HEK293 (cell line): ENCODE measurements at regions not wholly inside any gene's neighbourhood (a gene's known extent, or its start where the extent isn't known, plus 50 kb on each side); places are given as distances from the start of the nearest gene placed in this dataset.
"Not testable (repeated sequence)": the region's sequence is repeated elsewhere in the genome, so short reads cannot be mapped to it uniquely, and the experiment has no call there.

Experiments
- CTCF ChIA-PET: fragments of 350-600 bp; formaldehyde crosslinking; extraction: SDS; loops from one replicate; lab custom pipeline; 2021; ENCODE audit warnings: antibody characterized with exemption; lab: Yijun Ruan, JAX
- POLR2A ChIA-PET: fragments of 300-600 bp; formaldehyde crosslinking; extraction: SDS; loops from one replicate; lab custom pipeline; 2020; ENCODE audit warnings: antibody characterized with exemption, inconsistent platforms; lab: Yijun Ruan, JAX
- H3K27ac ChIP-seq: fragments of 200-500 bp; sonication (Bioruptor generic); 2 replicates; pipeline ENCODE4 v1.5.1; 2014; ENCODE audit warnings: low read depth, low read length, control low read depth, inconsistent platforms; ENCODE audit errors: extremely low read depth
- H3K36me3 ChIP-seq, 2 experiments: fragments of 200-500 bp in 1 of 2; sonication (Bioruptor generic) in 1 of 2; 1 replicate in 1 of 2; 2 replicates in 1 of 2; pipeline ENCODE4 v1.5.1; 2014 to 2017; ENCODE audit warnings: inconsistent platforms in 2 of 2, low read length in 2 of 2; ENCODE audit not compliant: control insufficient read depth in 2 of 2, insufficient read depth in 1 of 2
- H3K4me1 ChIP-seq: fragments of 200-500 bp; sonication (Bioruptor generic); 2 replicates; pipeline ENCODE4 v1.5.1; 2014; ENCODE audit warnings: mild to moderate bottlenecking, low read length, inconsistent platforms; ENCODE audit not compliant: control insufficient read depth, insufficient read depth
- H3K4me3 ChIP-seq: 2 replicates; pipeline ENCODE4 v1.5.1; 2011; ENCODE audit warnings: low read depth, mild to moderate bottlenecking, control low read depth, low read length, moderate library complexity
- H3K9me3 ChIP-seq: fragments of 200-500 bp; sonication (Bioruptor generic); 2 replicates; pipeline ENCODE4 v1.5.1; 2014; ENCODE audit warnings: low read depth, low read length, inconsistent platforms; ENCODE audit not compliant: control insufficient read depth, insufficient read depth
- ATF2 ChIP-seq: fragments of 450-650 bp; formaldehyde crosslinking; IDR thresholded peaks from 2 replicates; pipeline ENCODE4 v1.5.1; 2016; ENCODE audit warnings: missing biosample characterization, missing genetic modification characterization, low read depth
- ELK4 ChIP-seq: IDR thresholded peaks from 2 replicates; pipeline ENCODE4 v1.6.1; 2011; ENCODE audit warnings: mild to moderate bottlenecking, low read depth, low read length, borderline replicate concordance
- HIC1 ChIP-seq: fragments of 450-650 bp; formaldehyde crosslinking; IDR thresholded peaks from 2 replicates; pipeline ENCODE4 v1.5.1; 2016; ENCODE audit warnings: missing biosample characterization, missing genetic modification characterization
- ZFHX2 ChIP-seq: fragments of 450-650 bp; formaldehyde crosslinking; conservative IDR thresholded peaks from 2 replicates; pipeline ENCODE4 v1.5.1; 2016; ENCODE audit warnings: missing biosample characterization, missing genetic modification characterization
- ZFP69B ChIP-seq: fragments of 450-650 bp; formaldehyde crosslinking; IDR thresholded peaks from 2 replicates; pipeline ENCODE4 v1.5.1; 2016; ENCODE audit warnings: missing biosample characterization, missing genetic modification characterization
- ZNF174 ChIP-seq: fragments of 450-650 bp; formaldehyde crosslinking; IDR thresholded peaks from 2 replicates; pipeline ENCODE4 v1.5.0; 2017; ENCODE audit warnings: missing biosample characterization, mild to moderate bottlenecking, missing genetic modification characterization
- ZNF214 ChIP-seq: fragments of 450-650 bp; formaldehyde crosslinking; IDR thresholded peaks from 2 replicates; pipeline ENCODE4 v1.5.1; 2017; ENCODE audit warnings: missing biosample characterization, mild to moderate bottlenecking, missing genetic modification characterization, borderline replicate concordance
- ZNF26 ChIP-seq: fragments of 450-650 bp; formaldehyde crosslinking; IDR thresholded peaks from 2 replicates; pipeline ENCODE4 v1.5.1; 2016; ENCODE audit warnings: missing biosample characterization, missing genetic modification characterization
- ZNF292 ChIP-seq: fragments of 450-650 bp; formaldehyde crosslinking; IDR thresholded peaks from 2 replicates; pipeline ENCODE4 v1.5.1; 2016; ENCODE audit warnings: low read depth, missing biosample characterization, missing genetic modification characterization, borderline replicate concordance
- ZNF366 ChIP-seq: fragments of 450-650 bp; formaldehyde crosslinking; conservative IDR thresholded peaks from 2 replicates; pipeline ENCODE4 v1.5.1; 2016; ENCODE audit warnings: missing biosample characterization, missing genetic modification characterization
- ZNF416 ChIP-seq: fragments of 450-650 bp; formaldehyde crosslinking; IDR thresholded peaks from 2 replicates; pipeline ENCODE4 v1.5.1; 2016; ENCODE audit warnings: missing biosample characterization, missing genetic modification characterization
- ZNF449 ChIP-seq: fragments of 450-650 bp; formaldehyde crosslinking; IDR thresholded peaks from 2 replicates; pipeline ENCODE4 v1.5.1; 2017; ENCODE audit warnings: missing biosample characterization, mild to moderate bottlenecking, missing genetic modification characterization, moderate library complexity
- ZNF621 ChIP-seq: fragments of 450-650 bp; formaldehyde crosslinking; IDR thresholded peaks from 2 replicates; pipeline ENCODE4 v1.5.1; 2017; ENCODE audit warnings: missing biosample characterization, missing genetic modification characterization
- ZNF624 ChIP-seq: fragments of 450-650 bp; formaldehyde crosslinking; IDR thresholded peaks from 2 replicates; pipeline ENCODE4 v1.5.1; 2017; ENCODE audit warnings: missing biosample characterization, missing genetic modification characterization
- ZNF626 ChIP-seq: fragments of 450-650 bp; sonication (Bioruptor Pico); formaldehyde crosslinking; IDR thresholded peaks from 2 replicates; pipeline ENCODE4 v1.5.1; 2018; ENCODE audit warnings: missing biosample characterization, missing genetic modification characterization, inconsistent platforms
- ZNF639 ChIP-seq: fragments of 450-650 bp; formaldehyde crosslinking; IDR thresholded peaks from 2 replicates; pipeline ENCODE4 v1.5.1; 2016; ENCODE audit warnings: missing biosample characterization, missing genetic modification characterization
- ZNF664 ChIP-seq: fragments of 450-650 bp; formaldehyde crosslinking; IDR thresholded peaks from 2 replicates; pipeline ENCODE4 v1.5.1; 2016; ENCODE audit warnings: missing biosample characterization, missing genetic modification characterization
- ZNF670 ChIP-seq: fragments of 450-650 bp; formaldehyde crosslinking; IDR thresholded peaks from 2 replicates; pipeline ENCODE4 v1.5.1; 2016; ENCODE audit warnings: missing biosample characterization, missing genetic modification characterization, low read depth
- ZNF791 ChIP-seq: fragments of 450-650 bp; formaldehyde crosslinking; IDR thresholded peaks from 2 replicates; pipeline ENCODE4 v1.5.1; 2016; ENCODE audit warnings: missing biosample characterization, missing genetic modification characterization
- ZNF792 ChIP-seq: fragments of 450-650 bp; formaldehyde crosslinking; IDR thresholded peaks from 2 replicates; pipeline ENCODE4 v1.5.1; 2016; ENCODE audit warnings: missing biosample characterization, missing genetic modification characterization
- ZSCAN16 ChIP-seq: fragments of 450-650 bp; formaldehyde crosslinking; IDR thresholded peaks from 2 replicates; pipeline ENCODE4 v1.5.1; 2016; ENCODE audit warnings: missing biosample characterization, missing genetic modification characterization

GRCh38 chr11:34819740-34820482 lies 96.3 kb downstream of the APIP start:
- Histone ChIP-seq H3K4me3 (no peak overlapping the region), H3K9me3 (no peaks in the 10 kb centered on the region)
- CTCF ChIA-PET: interaction anchor here (0.6 kb wide), 2 partner anchors 51 to 198 kb away, joined by 3 read pairs; no protein-coding TSS in a partner anchor
- TF ChIP-seq ZFHX2 (tag by site-specific recombination): no peak
- no peak for TF ChIP-seq ZNF664 (tag by site-specific recombination)
- no peak for TF ChIP-seq ZNF639 (tag by site-specific recombination)
- TF ChIP-seq, all 188 proteins: peak for 0
- POLR2A ChIA-PET: interaction anchor here (0.6 kb wide), 1 partner anchor 11 kb away, joined by 5 read pairs; no protein-coding TSS in a partner anchor
- Histone ChIP-seq H3K27ac (no peak overlapping the region), H3K36me3 (no peaks in the 10 kb centered on the region), H3K4me1 (no peaks in the 10 kb centered on the region)

GRCh38 chr11:34817812-34818211 lies 98.4 kb downstream of the APIP start:
- POLR2A ChIA-PET, H3K4me3 ChIP-seq, H3K36me3 ChIP-seq, H3K9me3 ChIP-seq, H3K4me1 ChIP-seq, H3K27ac ChIP-seq: not testable (repeated sequence)
- CTCF ChIA-PET: interaction anchor here (1.1 kb wide), 1 partner anchor 23 kb away, joined by 6 read pairs; no protein-coding TSS in a partner anchor

GRCh38 chr11:34816698-34817213 lies 99.4 kb downstream of the APIP start:
- ChIA-PET POLR2A (no interaction called here), CTCF (no interaction called here)
- Histone ChIP-seq H3K4me1 (no peaks in the 10 kb centered on the region), H3K36me3 (no peaks in the 10 kb centered on the region), H3K4me3 (no peak overlapping the region), H3K27ac (no peak overlapping the region), H3K9me3 (no peaks in the 10 kb centered on the region)
- TF ChIP-seq ZNF792 (tag by site-specific recombination) (no peak), ZNF626 (tag by site-specific recombination) (no peak), HIC1 (no peak), ZFP69B (tag by site-specific recombination) (no peak), ZNF791 (tag by site-specific recombination) (no peak), ELK4 (no peak), ZNF214 (tag by site-specific recombination) (no peak), ZNF26 (tag by site-specific recombination) (no peak), ZNF416 (tag by site-specific recombination) (no peak), ZNF624 (no peak), ZNF621 (tag by site-specific recombination) (no peak), ZNF174 (tag by site-specific recombination) (no peak), ZNF670 (tag by site-specific recombination) (no peak), ZNF366 (no peak), ZNF292 (no peak), ZNF449 (no peak), ATF2 (no peak), ZSCAN16 (tag by site-specific recombination) (no peak)
